ENCODE measurements at regions not wholly inside any gene's neighbourhood (a gene's known extent, or its start where the extent isn't known, plus 50 kb on each side); places are given as distances from the start of the nearest gene placed in this dataset.

DNA sequence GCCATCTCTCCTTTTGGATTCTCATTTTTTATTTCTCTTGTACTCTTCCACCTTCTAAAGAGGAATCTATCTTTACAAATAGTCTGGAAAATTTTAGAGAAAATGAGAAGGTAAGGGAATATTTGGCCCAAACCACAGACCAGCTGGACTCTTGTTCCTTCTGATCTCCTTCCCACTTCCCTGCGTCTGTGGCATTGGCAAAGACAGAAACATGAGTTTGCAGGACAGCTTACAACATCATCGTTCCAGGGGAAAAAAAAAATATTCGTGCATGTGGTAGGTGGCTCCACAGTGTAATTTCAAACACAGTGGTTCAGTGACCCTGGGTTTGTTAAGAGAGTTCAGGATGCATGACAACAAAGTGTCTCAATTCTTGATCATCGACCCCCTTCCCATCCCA, 755.0 kb downstream of the DNAH5 start:
- TF ChIP-seq, protein P1, sequence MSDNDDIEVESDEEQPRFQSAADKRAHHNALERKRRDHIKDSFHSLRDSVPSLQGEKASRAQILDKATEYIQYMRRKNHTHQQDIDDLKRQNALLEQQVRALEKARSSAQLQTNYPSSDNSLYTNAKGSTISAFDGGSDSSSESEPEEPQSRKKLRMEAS (CRISPR knock-in tag; IDR thresholded peaks at IDR 0.05), result no peak
- TF ChIP-seq ELF4 (CRISPR knock-in tag; IDR thresholded peaks at IDR 0.05; ENCODE audit: low read depth), result no peak
- TF ChIP-seq, protein P2, sequence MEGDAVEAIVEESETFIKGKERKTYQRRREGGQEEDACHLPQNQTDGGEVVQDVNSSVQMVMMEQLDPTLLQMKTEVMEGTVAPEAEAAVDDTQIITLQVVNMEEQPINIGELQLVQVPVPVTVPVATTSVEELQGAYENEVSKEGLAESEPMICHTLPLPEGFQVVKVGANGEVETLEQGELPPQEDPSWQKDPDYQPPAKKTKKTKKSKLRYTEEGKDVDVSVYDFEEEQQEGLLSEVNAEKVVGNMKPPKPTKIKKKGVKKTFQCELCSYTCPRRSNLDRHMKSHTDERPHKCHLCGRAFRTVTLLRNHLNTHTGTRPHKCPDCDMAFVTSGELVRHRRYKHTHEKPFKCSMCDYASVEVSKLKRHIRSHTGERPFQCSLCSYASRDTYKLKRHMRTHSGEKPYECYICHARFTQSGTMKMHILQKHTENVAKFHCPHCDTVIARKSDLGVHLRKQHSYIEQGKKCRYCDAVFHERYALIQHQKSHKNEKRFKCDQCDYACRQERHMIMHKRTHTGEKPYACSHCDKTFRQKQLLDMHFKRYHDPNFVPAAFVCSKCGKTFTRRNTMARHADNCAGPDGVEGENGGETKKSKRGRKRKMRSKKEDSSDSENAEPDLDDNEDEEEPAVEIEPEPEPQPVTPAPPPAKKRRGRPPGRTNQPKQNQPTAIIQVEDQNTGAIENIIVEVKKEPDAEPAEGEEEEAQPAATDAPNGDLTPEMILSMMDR (IDR thresholded peaks at IDR 0.05), result no peak
- TF ChIP-seq NR3C1 (CRISPR knock-in tag; conservative IDR thresholded peaks at IDR 0.05; ENCODE audit: low read depth), result no peak
- TF ChIP-seq, protein P3, sequence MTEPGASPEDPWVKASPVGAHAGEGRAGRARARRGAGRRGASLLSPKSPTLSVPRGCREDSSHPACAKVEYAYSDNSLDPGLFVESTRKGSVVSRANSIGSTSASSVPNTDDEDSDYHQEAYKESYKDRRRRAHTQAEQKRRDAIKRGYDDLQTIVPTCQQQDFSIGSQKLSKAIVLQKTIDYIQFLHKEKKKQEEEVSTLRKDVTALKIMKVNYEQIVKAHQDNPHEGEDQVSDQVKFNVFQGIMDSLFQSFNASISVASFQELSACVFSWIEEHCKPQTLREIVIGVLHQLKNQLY (CRISPR knock-in tag; IDR thresholded peaks at IDR 0.05), result no peak
- TF ChIP-seq TEAD4 (CRISPR knock-in tag; IDR thresholded peaks at IDR 0.05), result no peak
- no peak for TF ChIP-seq CBFB (CRISPR knock-in tag; IDR thresholded peaks at IDR 0.05; ENCODE audit: low read depth)
- no peak for TF ChIP-seq SP1 (CRISPR knock-in tag; conservative IDR thresholded peaks at IDR 0.05)
- TF ChIP-seq KAT7 (CRISPR knock-in tag; IDR thresholded peaks at IDR 0.05; ENCODE audit: borderline replicate concordance), result no peak

Measured in WTC11 (cell line).